ENCODE measurements at regions not wholly inside any gene's neighbourhood (a gene's known extent, or its start where the extent isn't known, plus 50 kb on each side); places are given as distances from the start of the nearest gene placed in this dataset.

DNA sequence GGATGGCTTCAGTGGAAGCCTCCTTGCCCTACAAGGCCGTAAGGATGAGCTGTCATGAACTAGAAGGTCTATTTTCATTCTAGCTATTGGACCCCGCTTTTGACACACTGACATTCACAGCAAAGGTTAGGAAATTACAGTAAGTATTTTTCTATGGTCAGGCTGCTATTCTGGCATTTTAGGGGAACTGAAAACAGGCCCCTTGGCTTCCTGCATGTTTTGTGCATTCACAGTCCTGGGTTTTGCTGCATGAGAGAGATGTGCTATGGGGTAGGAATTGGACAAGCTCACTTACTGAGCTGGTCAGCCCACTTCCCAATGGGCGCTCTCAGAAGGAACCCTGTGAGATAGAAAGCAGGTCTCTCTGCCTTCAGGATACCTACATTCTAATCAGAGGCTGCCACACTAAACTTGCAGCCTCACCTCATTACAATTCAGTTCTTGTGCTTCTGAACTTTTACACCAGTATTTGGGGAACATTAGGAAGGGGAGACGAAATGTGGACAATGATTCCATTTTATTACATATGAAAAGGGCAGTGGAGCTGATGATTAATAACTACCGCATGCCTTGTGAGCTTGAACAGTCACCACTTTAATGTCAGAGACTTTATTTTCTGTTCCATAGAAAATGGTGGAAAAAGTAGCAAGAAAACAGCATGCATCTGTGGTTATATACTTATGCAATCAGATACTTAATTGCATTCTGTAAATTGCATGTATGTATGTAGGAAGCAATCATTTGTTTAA is 86.6 kb upstream of the TAB2 start:
- TF ChIP-seq, protein P1, sequence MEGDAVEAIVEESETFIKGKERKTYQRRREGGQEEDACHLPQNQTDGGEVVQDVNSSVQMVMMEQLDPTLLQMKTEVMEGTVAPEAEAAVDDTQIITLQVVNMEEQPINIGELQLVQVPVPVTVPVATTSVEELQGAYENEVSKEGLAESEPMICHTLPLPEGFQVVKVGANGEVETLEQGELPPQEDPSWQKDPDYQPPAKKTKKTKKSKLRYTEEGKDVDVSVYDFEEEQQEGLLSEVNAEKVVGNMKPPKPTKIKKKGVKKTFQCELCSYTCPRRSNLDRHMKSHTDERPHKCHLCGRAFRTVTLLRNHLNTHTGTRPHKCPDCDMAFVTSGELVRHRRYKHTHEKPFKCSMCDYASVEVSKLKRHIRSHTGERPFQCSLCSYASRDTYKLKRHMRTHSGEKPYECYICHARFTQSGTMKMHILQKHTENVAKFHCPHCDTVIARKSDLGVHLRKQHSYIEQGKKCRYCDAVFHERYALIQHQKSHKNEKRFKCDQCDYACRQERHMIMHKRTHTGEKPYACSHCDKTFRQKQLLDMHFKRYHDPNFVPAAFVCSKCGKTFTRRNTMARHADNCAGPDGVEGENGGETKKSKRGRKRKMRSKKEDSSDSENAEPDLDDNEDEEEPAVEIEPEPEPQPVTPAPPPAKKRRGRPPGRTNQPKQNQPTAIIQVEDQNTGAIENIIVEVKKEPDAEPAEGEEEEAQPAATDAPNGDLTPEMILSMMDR (IDR thresholded peaks at IDR 0.05) = no peak
- DNase-seq (no peak), ATAC-seq (no peak)
- Histone ChIP-seq H3K4me3 (no peak overlapping the region), H3K4me1 (peaks cover 5% of the 10 kb centered on the region), H3K27me3 (ENCODE audit: low read depth) (no peaks in the 10 kb centered on the region), H3K36me3 (no peaks in the 10 kb centered on the region), H3K9me3 (no peaks in the 10 kb centered on the region), H3K27ac (no peak overlapping the region)
- intact Hi-C loops (cut with DNase I) = no loop called here

DNA sequence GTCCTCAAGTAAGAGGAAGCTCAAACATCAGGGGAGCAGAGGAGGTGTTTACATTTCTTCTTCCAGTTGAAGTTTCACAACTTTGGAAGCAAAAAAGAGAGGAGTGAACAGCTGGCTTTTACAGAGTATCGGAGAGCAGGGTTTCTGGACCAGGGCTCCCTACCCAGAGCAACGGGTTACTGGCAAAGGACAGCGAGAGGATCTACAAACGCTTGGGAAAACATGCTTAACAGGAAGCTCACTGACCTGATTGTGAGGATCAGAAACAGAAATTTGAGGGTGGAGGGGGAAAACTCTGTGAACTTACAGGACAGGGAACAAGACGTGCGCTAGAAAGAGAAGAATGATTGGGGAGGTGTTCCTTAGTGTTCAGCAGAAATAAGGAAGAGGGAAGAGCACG is 85.7 kb upstream of the TAB2 start:
- intact Hi-C loops (cut with DNase I) = no loop called here
- TF ChIP-seq, protein P1 (IDR thresholded peaks at IDR 0.05) = no peak
- H3K4me3 ChIP-seq = no peak overlapping the region
- no peak overlapping the region for H3K27ac ChIP-seq
- H3K9me3 ChIP-seq = no peaks in the 10 kb centered on the region
- H3K4me1 ChIP-seq = peaks cover 5% of the 10 kb centered on the region
- ATAC-seq (peak in 1 of 2 donors; percentile 27), DNase-seq (no peak)
- no peaks in the 10 kb centered on the region for H3K27me3 ChIP-seq (ENCODE audit: low read depth)
- no peaks in the 10 kb centered on the region for H3K36me3 ChIP-seq

DNA sequence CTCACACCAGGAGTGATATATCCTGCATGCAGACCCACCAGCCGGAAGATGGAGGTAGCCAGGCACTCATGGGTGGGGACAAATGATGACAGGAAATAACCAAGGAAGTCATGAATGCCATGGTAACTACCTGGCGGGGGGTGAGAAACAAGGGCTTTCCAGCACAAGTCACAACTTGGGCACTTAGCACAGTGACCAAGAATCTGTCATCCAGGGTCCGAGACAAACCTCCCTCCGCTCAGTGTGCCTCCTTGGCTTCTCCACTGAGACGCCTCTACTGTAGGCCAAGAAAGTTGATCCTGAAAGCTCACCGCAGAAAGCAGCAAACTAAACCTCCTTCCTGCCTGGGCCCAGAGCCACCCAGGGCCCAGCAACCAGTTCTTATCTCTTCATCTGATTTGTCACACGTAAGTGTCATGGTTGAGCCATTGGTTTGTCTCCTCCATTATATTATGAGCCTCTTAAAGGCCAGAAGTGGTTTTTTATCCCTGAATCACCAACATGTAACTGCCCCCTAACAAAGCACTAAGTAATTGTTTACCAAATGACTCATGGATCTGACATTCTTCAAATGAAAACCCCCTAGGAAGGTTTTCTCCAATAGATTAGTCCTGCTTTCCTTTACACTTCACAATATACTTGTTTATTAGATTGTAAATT is 84.3 kb upstream of the TAB2 start:
- Histone ChIP-seq H3K36me3 (no peaks in the 10 kb centered on the region), H3K4me3 (no peak overlapping the region), H3K27ac (no peak overlapping the region), H3K9me3 (no peaks in the 10 kb centered on the region), H3K27me3 (ENCODE audit: low read depth) (no peaks in the 10 kb centered on the region), H3K4me1 (peaks cover 5% of the 10 kb centered on the region)
- no peak for ATAC-seq
- DNase-seq = no peak
- intact Hi-C loops (cut with DNase I) = no loop called here
- TF ChIP-seq, protein P1 (IDR thresholded peaks at IDR 0.05) = no peak

DNA sequence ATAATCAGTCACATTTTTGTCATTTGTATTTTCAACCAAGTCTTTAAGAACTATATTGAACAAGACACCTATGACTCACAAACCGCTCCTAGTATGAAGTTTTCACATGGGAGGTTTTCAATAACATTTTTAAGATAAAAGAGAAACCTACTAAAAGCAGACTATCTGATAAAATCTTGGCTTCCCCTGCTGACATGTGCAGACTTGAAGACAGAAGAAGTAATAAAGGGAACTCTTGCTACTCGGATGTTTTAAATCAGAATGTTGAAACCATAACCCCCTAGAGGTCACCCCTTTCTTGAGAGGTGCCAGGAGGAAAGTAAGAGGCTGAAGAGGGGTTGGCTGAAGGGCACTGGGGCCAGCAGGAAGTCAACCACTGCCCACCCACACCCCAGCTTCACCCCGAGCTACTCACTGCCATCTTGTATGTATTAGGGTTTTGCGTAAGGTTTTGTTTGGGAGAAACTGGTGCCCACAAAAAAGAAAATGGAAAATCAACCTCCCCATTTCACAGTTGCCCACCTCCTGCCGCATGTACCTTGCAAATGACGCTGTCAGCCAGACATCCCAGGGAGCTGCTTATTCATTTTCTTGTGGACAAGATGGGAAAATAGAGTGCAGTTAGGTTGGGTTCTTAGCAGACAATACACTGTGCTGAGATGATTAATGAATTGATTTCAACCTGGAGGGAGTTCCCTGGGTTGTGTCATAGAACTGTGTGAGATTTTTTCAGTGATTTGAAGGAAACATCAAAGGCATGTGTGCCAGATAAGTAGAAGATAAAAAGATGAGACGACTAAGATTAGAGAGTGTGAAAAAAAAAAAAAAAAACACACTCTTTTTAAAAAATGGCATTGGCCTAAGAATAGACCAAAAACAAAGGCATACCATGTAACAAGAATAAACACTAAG is 83.2 kb upstream of the TAB2 start:
- Histone ChIP-seq H3K4me3 (no peak overlapping the region), H3K27ac (no peak overlapping the region), H3K27me3 (ENCODE audit: low read depth) (no peaks in the 10 kb centered on the region), H3K9me3 (no peaks in the 10 kb centered on the region), H3K36me3 (no peaks in the 10 kb centered on the region), H3K4me1 (peaks cover 5% of the 10 kb centered on the region)
- DNase-seq (no peak), ATAC-seq (peak in 1 of 2 donors; percentile 23)
- TF ChIP-seq, protein P1 (IDR thresholded peaks at IDR 0.05) = no peak
- intact Hi-C loops (cut with DNase I) = no loop called here

DNA sequence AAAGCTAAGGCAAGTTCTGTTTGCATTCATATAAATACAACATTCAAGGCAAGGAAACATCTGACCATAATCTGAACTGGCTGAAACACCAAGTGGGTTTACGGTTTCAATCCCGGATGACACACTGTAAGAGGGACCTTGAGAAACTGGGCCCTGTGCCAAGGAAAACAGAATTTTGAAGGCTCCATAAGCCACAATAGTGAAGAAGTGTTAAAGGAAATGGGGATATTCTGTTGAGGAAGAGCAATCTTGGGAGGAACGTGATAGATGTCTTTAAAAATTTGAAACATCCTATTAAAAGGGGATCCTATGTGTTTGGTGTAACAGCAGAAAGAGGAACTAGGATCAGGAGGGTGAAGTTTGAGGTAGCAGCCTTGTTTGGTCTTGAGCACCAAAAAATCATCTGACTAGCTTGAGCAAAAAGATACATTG is 82.4 kb upstream of the TAB2 start:
- TF ChIP-seq, protein P1 (IDR thresholded peaks at IDR 0.05) = no peak
- H3K27ac ChIP-seq = no peak overlapping the region
- DNase-seq = no peak
- no peaks in the 10 kb centered on the region for H3K27me3 ChIP-seq (ENCODE audit: low read depth)
- H3K9me3 ChIP-seq = no peaks in the 10 kb centered on the region
- no peaks in the 10 kb centered on the region for H3K36me3 ChIP-seq
- H3K4me1 ChIP-seq = peaks cover 5% of the 10 kb centered on the region
- intact Hi-C loops (cut with DNase I) = no loop called here
- no peak overlapping the region for H3K4me3 ChIP-seq
- ATAC-seq = peak; percentile 45 to 67

Measured in lower lobe of right lung (tissue), 2 donors.